Thyroid gland (tissue), 4 donors: ENCODE measurements at regions not wholly inside any gene's neighbourhood (a gene's known extent, or its start where the extent isn't known, plus 50 kb on each side); places are given as distances from the start of the nearest gene placed in this dataset.
A peak's percentile ranks its signal among the peaks of the same experiment; 100 is the strongest.

ENCODE experiments used
- DNase-seq, 2 donors: peaks; one replicate each; pipeline ENCODE4 v3.0.0-alpha.2; 2019
- H3K27ac ChIP-seq, 3 donors: fragments of 200-600 bp; sonication (generic); 1 replicate in 2 of 3; 2 replicates in 1 of 3; pipeline ENCODE4 v1.5.1; 2016 to 2019; ENCODE audit warnings: mild to moderate bottlenecking in 1 of 3, moderate library complexity in 1 of 3
- H3K27me3 ChIP-seq: fragments of 200-600 bp; sonication (generic); one replicate; pipeline ENCODE4 v1.5.1; 2019
- H3K36me3 ChIP-seq, 2 donors: fragments of 200-600 bp; sonication (generic); one replicate each; pipeline ENCODE4 v1.5.1; 2016 to 2019
- H3K4me1 ChIP-seq, 2 donors: fragments of 200-600 bp; sonication (generic); one replicate each; pipeline ENCODE4 v1.5.1; 2017 to 2019
- H3K4me3 ChIP-seq, 3 donors: fragments of 200-600 bp; sonication (generic); replicated peaks in 1 of 3; 1 replicate in 2 of 3; 2 replicates in 1 of 3; pipeline ENCODE4 v1.5.1; 2016; ENCODE audit warnings: mild to moderate bottlenecking in 1 of 3
- H3K9me3 ChIP-seq: fragments of 200-600 bp; sonication (generic); one replicate; pipeline ENCODE4 v1.5.1; 2017
- POLR2A ChIP-seq, 2 donors: fragments of 450-650 bp; IDR thresholded peaks; one replicate each; pipeline ENCODE4 v1.6.1; 2017; ENCODE audit warnings: antibody characterized with exemption in 2 of 2, mild to moderate bottlenecking in 2 of 2, moderate library complexity in 1 of 2
- WGBS, 2 donors: methylation state at CpG; one replicate each; pipeline ENCODE4 v1.1.5; 2017; 5-methylcytosine and 5-hydroxymethylcytosine counted together
- intact Hi-C: fragments of 100-400 bp; cut with DNase I; formaldehyde crosslinking; loops from one replicate; pipeline ENCODE4 v1.15.1; 2023
- TF ChIP-seq, protein P1 (sequence below), 6 experiments: fragments of 200-600 bp in 3 of 6; fragments of 450-650 bp in 3 of 6; sonication (generic) in 3 of 6; IDR thresholded peaks; one replicate each; pipeline ENCODE4 v1.5.1; 2016 to 2019; ENCODE audit warnings: antibody characterized with exemption in 6 of 6, mild to moderate bottlenecking in 2 of 6, inconsistent platforms in 1 of 6, moderate library complexity in 1 of 6

DNA sequence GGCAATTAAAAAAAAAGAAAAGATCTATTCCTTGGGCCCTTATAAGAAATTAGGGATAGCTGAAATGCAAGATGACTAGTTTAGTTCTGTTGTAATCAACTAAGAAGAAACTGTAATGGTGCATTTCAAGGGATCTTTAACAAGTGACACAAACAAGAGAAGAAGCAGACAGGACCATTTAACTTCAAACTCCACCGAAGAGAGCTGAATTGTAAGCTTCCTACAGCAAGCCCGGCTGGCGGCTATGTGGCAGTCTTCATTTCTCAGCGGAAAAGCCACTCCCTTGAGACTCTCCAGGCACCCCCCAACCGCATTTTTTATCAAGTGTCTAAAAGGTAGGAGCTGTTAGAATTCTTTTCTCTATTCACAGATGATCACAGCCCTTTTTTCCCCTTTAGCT lies 305.2 kb upstream of the ZNF507 start:
- no peak overlapping the region for H3K27ac ChIP-seq
- H3K4me3 ChIP-seq, result no peak overlapping the region
- intact Hi-C loops, result loop anchor here (10.0 kb wide), 1 partner anchor 365 kb away; no protein-coding TSS in a partner anchor
- DNase-seq, result no peak
- H3K4me1 ChIP-seq, result peaks cover 0 to 10% of the 10 kb centered on the region in 2 donors
- H3K36me3 ChIP-seq, result no peaks in the 10 kb centered on the region
- H3K9me3 ChIP-seq, result no peaks in the 10 kb centered on the region
- no peaks in the 10 kb centered on the region for H3K27me3 ChIP-seq
- 57 to 63% methylated on average over 5 of the region's 5 CpGs for WGBS, 2 donors
- TF ChIP-seq, protein P1, sequence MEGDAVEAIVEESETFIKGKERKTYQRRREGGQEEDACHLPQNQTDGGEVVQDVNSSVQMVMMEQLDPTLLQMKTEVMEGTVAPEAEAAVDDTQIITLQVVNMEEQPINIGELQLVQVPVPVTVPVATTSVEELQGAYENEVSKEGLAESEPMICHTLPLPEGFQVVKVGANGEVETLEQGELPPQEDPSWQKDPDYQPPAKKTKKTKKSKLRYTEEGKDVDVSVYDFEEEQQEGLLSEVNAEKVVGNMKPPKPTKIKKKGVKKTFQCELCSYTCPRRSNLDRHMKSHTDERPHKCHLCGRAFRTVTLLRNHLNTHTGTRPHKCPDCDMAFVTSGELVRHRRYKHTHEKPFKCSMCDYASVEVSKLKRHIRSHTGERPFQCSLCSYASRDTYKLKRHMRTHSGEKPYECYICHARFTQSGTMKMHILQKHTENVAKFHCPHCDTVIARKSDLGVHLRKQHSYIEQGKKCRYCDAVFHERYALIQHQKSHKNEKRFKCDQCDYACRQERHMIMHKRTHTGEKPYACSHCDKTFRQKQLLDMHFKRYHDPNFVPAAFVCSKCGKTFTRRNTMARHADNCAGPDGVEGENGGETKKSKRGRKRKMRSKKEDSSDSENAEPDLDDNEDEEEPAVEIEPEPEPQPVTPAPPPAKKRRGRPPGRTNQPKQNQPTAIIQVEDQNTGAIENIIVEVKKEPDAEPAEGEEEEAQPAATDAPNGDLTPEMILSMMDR (IDR thresholded peaks at IDR 0.05), result no peak
- TF ChIP-seq POLR2A (IDR thresholded peaks at IDR 0.05), result no peak

DNA sequence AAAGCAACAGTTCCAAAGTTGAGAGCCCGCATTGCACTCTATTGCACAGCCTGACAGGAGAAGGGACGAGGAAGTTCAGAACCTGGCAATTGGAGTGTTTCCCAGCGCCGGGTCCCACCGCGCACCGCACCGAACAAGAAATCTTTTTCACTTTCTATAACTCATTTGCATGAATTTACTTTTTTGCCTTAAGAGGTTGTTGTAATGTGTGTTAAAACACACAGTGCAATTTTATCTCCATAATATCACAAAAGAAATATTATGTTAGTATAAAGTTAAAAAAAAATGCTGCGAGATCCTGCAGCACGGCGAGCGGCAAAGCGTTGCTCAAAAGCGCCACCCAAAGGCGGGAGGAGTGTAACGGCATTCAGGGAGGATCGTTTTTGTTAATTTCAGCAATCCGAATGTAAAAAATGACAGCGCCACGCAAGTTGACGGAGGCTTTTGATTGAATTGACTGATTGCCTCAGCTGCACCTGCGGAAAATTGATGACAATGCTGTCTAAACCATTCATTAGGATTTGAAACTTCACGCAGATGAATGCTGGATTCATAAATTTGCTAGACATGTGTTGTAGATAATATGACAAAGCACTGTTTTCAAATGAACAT lies 303.6 kb upstream of the ZNF507 start:
- H3K27me3 ChIP-seq, result no peaks in the 10 kb centered on the region
- H3K36me3 ChIP-seq, result no peaks in the 10 kb centered on the region
- 3% methylated on average over 23 of the region's 23 CpGs for WGBS, 2 donors
- TF ChIP-seq, protein P1 (IDR thresholded peaks at IDR 0.05), result peak; percentile 61 to 95 (median 80)
- TF ChIP-seq POLR2A (IDR thresholded peaks at IDR 0.05), result no peak
- peak; percentile 58 to 71 for DNase-seq
- peak overlapping the region in 1 of 3 donors; percentile 7 for H3K4me3 ChIP-seq
- H3K9me3 ChIP-seq, result no peaks in the 10 kb centered on the region
- intact Hi-C loops, result loop anchor here (10.0 kb wide), 1 partner anchor 367 kb away; no protein-coding TSS in a partner anchor
- peak overlapping the region in 1 of 3 donors; percentile 10 for H3K27ac ChIP-seq
- H3K4me1 ChIP-seq, result peaks cover 0 to 10% of the 10 kb centered on the region in 2 donors

DNA sequence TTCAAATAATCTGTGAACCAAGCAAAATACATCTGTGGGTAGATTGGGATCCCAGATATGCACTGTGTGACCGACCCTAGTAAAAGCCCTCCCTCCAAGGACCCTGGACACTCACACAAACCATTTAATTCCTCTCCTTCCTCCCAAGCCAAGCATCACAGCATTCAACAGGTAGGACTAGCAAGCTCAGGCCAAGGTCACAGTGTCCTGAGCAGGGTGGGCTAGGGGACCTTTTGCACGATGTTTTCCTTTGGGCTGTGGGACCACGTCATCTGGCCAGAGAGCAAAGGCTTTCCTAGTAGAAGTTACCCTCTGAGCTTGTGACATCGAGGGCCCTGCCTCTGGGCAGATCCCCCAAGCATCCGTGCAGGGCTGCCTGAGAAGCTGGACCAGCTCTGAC lies 297.6 kb upstream of the ZNF507 start:
- Histone ChIP-seq H3K27me3 (no peaks in the 10 kb centered on the region), H3K9me3 (no peaks in the 10 kb centered on the region), H3K4me1 (no peaks in the 10 kb centered on the region), H3K4me3 (no peak overlapping the region), H3K36me3 (no peaks in the 10 kb centered on the region), H3K27ac (no peak overlapping the region)
- WGBS, 2 donors, result 81 to 93% methylated on average over 5 of the region's 5 CpGs
- intact Hi-C loops, result loop anchor here (10.0 kb wide), 1 partner anchor 373 kb away; no protein-coding TSS in a partner anchor
- no peak for TF ChIP-seq POLR2A (IDR thresholded peaks at IDR 0.05)
- TF ChIP-seq, protein P1 (IDR thresholded peaks at IDR 0.05), result no peak
- no peak for DNase-seq

DNA sequence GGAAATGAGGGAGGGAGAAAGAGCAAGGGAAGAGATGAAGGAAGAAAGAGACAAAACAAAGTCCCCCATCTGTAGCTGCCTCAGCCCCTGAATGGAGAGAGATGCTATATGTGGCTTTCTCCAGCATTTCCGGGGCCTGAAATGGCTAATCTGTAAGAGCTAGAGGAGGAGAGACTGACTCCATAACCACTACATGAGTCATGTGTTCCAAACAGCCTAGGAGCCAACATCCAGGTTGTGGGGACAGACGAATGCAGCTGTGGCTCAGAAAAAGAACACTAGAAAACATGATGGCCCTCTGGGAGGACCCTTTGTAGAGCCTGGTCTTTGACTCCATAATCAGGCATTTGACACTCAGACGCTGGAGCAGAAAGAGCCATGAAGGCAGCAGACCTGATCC lies 292.0 kb upstream of the ZNF507 start:
- WGBS, 2 donors, result 84% methylated on average over 3 of the region's 3 CpGs
- intact Hi-C loops, result no loop called here
- TF ChIP-seq POLR2A (IDR thresholded peaks at IDR 0.05), result no peak
- TF ChIP-seq, protein P1 (IDR thresholded peaks at IDR 0.05), result no peak

DNA sequence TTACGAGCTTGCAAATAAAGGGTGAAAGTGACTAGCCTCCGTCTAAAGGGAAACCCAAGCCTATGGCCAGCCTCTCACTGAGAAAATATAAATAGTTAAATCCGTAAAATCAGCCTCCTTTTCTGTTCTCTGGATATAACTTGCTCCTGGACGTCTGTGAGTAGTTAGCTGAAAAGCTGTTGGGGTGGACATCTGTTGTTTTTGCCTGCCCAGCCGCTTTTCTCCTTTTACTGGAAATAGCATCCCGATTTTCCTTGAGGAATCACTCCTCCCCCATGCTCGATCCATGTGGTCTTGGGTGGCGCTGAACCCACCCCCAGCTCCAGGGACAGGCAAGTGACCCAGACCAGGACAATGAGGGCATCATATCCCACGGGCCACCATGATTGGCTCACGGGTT lies 291.5 kb upstream of the ZNF507 start:
- Histone ChIP-seq H3K9me3 (no peaks in the 10 kb centered on the region), H3K4me3 (no peak overlapping the region), H3K4me1 (no peaks in the 10 kb centered on the region), H3K27me3 (no peaks in the 10 kb centered on the region), H3K36me3 (no peaks in the 10 kb centered on the region), H3K27ac (no peak overlapping the region)
- 84 to 87% methylated on average over 10 of the region's 10 CpGs for WGBS, 2 donors
- TF ChIP-seq, protein P1 (IDR thresholded peaks at IDR 0.05), result no peak
- TF ChIP-seq POLR2A (IDR thresholded peaks at IDR 0.05), result no peak
- intact Hi-C loops, result no loop called here
- no peak for DNase-seq

More for the DNA sequence above, 292.0 kb upstream of the ZNF507 start:
- H3K9me3 ChIP-seq, result no peaks in the 10 kb centered on the region
- no peaks in the 10 kb centered on the region for H3K36me3 ChIP-seq
- H3K4me3 ChIP-seq, result no peak overlapping the region
- no peak for DNase-seq
- no peak overlapping the region for H3K27ac ChIP-seq
- H3K27me3 ChIP-seq, result no peaks in the 10 kb centered on the region
- H3K4me1 ChIP-seq, result no peaks in the 10 kb centered on the region
